Fibroblast of skin of back (primary cell): ENCODE measurements at regions not wholly inside any gene's neighbourhood (a gene's known extent, or its start where the extent isn't known, plus 50 kb on each side); places are given as distances from the start of the nearest gene placed in this dataset.

Experiments
- DNase-seq: peaks from one replicate; pipeline ENCODE4 v3.0.0-alpha.2; 2013

DNA sequence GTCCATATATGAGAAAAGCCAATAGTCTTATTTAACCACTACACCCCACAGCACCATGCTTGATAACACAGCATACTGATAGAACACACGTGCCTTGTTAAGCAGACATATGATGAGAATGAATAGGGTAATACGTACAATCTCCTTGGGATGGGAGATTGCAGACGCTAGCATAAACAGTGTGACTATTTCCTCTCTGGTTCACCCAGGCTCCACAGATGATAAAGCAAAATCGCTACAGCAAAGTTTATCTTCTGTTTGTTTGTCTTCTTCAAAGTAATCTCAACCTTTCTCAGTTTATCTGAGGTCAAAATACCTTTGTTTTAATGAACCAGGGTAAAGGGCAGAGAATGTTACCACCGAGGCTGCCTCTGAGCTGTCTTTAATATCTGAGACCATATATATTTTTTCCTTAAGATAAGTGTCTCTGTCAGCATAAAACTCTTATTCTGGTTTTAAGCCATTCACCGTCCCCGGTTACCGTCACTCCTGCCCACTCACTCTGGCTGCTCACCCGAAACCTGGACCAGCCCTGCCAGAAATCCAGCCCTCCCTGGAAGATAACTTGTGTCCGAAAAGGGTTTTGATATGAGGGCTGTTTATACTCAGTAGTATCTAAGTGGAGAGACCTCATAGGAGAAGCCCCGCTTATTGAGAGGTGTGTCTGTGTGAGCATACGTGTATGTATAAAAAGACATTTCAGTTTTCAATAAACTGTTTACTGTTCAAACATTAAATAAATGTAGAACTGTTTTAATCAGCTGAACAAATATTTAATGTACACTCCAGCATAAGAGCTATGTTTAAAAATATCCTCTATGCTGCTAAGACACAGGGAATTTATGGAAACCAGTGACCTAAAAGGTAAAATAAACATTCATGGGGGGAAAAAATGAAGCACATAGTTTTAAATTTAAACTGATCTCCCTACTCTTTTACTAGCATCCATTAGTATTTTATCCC, 465.4 kb downstream of the RASEF start:
- DNase-seq: no peak

DNA sequence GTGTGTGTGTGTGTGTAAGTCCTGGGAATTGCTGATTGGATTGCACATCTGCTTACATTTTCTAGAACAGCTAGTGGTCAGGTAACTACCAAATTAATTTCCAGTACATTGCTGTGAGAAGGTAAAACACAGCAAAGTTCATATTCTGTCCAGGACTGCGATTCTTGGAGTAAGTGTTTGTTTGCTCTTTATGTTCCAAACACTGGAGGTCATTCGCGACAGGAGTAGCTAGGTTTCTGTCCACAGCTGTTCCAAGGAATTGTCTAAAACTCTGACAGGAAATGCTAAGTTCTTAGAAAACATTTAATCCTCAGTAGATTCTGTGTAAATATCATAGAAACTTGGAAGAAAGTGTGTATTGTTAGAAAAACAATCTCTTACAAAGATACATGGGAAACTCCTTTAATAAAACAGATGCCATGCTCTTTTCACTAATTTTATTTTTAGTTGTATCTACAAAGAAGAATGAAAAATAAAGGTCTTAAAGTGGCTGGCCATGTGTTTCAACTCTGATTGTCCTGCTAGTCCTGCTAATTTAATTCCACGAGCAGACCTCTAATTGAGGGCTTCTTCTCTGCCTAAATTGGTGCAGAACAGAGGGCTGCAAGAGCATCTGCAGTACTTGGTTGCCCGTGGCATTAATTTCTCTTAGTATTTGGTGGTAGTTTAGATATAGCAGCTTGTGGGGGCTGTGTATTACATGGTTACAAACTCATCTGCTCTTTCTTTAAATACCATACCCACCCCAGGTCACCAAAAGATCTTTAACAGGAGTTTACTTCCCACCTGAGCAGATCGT, 464.5 kb downstream of the RASEF start:
- DNase-seq: no peak

DNA sequence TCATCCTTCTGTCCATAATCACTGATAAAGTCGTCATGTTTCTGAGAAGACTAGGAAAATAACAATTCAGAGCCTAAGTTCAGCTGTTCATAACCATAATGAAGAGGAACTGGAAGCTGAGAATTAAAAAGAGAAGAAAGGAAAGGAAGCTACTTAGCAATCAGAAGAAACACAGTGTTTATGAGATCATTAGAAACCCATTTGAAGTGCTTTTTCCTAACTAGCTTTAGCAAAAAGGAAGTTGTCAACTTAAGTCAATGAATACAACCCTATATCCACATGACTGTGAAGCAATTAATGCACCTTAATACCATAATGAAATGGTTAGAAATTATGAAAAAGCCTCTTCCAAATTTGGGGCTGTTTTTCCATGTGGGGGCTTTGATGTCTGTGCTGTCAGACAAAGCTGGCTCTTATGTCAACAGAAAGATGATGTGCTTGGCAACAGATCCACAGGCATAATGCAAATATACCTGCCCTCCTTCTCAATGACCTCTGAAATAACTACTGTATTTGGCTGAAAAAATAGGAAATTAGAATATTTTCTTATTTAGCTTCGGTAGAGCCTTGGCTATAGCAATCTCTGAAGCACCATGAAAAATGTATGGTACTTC, 463.5 kb downstream of the RASEF start:
- DNase-seq: no peak

DNA sequence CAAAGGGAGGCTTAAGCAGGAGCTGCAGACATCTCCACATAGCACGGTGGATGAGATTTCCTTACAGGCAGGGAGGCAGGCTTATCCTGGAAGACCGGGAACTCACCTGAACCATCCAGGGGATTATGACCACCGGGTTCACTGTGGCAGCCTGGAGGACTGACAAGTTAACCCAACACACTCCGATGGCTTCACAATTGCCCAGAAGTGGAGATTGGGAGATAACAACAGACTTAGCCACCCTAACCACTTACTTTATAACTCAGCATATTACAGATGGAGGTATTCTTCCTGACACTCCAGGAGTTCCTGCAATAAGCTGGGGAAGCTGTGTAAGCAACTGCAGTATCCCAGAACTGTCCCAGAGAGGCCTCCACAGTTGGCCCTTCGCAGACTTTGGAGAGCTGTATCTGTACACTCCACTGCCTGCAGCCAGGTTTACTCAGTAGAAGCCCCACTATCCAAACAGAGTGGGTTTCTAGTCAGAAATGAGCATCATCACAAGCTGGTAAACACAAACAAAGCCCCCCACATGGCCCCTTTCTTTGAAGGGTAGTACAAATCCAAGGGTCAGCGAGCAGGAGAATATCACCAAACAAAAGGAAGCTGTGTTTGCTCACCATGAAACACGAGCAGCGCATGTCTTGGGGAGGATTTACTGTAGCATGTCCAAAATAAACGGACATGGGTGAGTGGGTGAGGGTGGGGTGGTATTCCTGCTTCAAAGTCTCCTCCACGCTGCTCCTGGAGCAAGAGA, 462.2 kb downstream of the RASEF start:
- no peak for DNase-seq

DNA sequence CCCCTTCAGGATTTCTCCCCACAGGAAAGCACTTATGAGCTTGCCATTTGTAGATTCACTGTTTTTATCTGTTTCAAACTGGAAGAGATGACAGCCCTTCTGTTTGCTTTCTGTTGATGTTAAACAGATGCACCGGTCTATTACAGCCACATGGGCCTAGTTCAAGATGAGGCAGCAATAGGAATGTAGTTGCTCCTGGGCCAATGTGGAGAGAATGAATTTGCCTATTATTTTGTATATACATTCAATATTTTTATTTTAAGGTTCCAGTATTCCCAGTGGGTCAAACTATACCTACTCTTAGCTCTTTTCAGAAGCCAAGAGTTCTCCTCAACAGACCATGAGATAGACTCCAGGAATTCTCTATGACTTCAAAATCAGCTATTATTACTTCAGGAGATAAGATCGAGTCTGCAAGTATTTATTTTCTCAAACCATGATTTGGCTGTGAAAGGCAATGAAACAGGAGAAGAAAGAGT, 461.6 kb downstream of the RASEF start:
- peak; percentile 9 for DNase-seq

DNA sequence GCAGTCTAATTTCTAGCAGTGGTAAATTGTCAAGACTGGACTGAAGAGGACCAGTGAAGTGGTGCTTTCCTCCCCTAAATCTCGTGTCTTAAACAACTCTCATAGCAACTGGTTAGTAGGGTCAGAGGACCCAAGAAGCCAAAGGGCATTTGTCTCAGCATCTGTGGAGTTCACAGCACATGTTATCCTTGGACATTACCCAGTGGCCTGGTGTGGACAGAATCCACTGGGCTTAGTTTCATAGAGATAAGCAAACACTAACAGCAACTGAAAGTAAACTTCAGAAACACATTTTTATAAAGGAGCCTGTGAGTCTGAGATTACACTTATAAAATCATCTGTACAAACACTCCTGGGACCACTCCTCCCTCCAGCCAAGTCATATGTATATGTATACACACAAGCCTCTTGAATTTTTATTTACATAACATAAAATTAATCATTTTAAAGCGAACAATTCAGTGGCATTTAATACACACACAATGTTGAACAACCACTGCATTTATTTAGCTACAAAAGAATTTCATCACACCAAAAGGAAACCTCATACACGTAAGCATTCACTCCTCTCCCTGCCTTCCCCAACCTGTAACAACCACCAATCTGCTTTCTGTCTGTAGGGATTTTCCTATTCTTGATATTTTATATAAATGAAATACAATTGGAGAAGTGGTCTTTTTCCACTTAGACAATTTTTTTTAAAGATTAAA, 457.8 kb downstream of the RASEF start:
- DNase-seq: no peak

DNA sequence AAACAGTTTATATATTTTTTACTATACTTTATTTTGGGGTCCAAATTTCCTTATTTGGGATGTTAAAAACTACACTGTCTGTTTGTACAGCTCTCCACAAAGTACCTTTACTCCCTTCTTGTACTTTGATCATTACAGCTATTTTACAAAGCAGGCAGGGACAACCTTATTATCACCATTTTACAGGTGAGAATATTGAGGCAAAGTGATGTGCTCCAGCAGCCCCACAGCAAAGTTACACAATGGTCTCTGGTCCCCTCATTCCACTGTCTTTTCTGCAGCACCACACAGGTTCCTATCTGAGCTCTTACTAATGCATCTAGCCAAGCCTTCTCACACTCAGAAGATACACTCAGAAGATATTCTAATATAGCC, 457.3 kb downstream of the RASEF start:
- no peak for DNase-seq

DNA sequence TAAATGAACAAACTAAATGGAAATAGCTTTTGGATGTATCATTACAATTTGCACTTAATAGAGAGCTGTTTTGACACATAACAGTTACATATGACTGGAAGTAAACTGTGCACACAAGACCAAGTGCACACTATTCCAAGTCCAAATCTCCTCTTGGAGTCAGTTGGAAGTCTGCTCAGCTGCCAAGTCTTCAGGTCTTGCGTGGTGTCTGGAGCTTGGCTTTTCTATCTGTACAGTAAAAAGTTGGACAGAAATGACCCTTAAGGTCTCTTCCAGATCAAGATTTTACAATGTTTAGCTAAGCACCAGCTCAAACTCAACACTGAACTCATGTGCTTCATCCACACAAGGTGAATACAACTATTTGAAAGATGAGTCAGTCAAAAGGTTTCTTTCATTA, 456.9 kb downstream of the RASEF start:
- DNase-seq: no peak

DNA sequence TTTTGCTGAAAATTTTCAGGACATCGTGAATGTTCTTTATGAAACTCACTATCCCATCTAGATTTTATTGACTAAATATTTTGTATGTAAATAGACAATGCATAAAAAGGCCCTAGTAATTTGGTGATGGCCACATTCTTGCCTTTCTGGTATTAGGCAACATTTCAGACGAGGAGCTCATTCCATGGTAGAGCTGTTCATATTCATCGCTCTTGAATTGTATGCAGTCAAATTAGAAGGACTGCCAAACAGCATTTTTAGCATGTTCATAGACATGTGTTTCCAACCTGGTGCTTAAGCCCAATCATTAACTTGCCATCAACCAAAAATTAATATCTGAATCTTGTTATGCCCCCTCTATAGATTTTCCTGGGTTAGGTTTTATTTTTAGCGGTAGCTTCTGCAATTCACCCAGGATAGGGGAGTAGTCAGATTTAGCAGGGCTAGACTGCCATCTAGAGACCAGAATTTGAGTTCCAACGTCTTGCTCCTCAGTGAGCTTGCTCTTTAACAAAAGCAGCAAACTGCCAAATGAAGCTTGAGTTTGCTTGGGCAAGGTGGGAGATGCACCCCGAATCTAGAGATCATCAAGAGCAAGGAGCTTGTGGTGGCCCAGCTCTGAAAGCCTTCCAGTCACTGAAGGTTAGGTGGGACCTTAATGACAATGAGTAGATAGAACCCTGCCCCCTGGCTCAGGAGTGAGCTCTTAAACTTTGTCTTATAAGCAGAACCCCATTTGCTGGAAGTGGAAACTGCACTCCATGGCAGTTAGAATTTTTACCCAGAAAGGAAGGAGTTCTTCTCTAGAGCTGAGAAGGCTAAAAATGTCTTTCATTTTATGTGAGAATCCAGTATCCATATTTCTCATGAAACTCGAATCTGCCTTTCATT, 456.2 kb downstream of the RASEF start:
- DNase-seq: peak; percentile 65

DNA sequence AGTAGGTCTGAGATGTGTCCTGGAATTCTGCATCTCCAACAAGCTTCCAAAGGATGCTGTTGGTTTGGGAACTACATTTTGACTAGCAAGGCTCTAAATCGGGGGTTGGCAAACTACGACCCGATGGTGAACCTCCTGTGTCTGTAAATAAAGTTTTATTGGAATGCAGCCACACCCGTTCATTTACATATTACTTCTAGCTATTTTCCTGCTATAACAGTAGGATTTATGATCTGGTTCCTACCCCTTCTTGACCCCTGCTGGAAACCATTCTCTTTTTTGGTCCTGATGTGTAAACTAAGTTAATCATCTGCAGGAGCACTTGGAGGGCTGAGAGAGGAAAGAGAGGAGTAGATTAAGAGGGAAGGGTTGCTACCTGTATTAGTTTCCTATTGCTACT, 454.5 kb downstream of the RASEF start:
- no peak for DNase-seq

DNA sequence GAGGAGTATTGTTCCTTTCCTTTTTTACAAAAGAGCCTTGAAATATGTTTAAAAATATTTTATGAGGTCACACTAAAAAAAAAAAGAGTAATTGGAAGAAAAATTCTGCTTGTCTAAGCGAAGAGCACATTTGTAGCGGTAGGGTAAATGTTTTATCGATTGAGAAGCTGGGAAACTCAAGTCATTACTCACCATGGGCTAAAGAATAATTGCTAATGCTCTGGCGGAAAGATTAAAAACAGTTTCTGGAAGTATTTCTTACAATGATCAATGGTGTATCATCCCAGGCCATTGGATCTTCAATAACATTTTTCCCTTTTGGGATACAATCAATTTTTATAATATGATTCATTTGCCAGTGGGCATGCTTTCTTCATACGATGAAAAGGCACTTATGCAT, 450.0 kb downstream of the RASEF start:
- no peak for DNase-seq

DNA sequence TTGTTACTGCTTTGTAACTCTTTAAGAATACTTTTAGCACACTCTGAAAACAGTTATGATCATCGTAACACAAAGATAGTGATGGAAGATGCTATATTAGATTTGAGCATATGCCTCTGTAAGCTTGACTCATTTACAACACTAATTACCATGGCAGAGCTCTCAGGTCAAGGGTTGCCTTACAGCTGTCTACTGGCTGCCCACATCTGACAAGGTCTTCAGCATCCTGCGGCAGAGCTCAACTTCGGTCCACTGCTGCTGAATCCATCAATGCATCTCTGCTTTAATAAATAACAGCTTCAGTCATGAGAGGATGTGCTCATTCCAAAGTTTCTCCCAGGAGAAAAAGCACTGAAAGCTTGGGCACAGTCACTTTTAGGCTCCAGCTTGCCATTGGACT, 449.4 kb downstream of the RASEF start:
- DNase-seq: no peak

DNA sequence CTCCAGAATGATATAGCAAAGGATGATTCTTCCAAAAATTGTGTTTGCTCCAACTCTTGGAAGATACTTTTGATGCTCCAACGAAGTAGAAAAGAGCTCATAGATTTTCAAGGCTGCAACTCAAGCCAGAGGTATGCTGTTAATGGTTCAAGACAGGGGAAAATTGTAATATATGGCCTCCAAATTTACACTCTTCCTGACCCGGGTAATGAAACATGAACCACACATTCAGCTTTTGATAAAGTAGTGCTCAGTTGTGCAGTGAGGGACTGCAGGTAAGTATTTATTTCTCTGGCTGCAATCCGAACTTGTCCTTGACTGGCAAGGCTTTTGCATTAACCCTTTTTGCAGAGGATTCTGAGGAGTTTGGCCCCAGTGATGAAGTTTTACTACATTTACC, 446.4 kb downstream of the RASEF start:
- DNase-seq: no peak

DNA sequence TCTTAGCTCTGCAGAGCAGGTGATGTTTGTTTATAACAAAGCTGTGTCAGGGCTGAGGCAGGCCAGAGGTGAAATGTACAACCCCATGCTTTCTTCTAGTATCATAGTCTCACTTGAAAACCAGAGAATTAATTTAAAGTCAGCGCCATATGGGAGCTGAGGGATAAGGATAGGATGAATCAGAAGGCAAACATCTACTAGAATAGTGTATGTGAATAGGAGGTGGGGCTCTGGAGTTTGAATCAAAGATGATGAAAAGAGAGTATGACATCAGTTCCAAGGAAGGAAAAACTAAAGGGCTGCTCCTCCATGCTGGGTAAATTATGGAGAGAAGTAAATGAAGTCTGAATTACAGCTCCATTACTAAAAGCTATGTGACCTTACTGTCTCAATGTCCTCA, 441.5 kb downstream of the RASEF start:
- peak; percentile 21 for DNase-seq

DNA sequence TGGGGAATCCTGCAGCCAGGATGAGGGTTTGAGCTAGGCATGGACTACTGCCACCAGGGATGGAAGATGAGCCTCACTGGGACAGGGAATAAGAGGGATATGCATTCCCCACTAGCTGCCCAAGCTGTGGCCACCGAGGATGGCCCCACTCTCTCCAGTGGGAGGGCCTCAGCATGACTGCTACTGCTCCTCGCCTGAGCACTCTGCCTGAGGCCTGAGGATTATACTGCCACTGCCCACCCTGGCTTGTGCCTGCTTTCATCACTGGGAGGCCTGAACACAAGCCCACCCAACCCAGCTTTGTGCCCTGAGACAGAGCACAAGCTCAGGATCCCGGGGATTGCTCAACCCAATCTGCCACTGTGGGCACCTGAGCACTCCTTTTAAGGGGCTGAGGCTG, 425.6 kb downstream of the RASEF start:
- DNase-seq: no peak

DNA sequence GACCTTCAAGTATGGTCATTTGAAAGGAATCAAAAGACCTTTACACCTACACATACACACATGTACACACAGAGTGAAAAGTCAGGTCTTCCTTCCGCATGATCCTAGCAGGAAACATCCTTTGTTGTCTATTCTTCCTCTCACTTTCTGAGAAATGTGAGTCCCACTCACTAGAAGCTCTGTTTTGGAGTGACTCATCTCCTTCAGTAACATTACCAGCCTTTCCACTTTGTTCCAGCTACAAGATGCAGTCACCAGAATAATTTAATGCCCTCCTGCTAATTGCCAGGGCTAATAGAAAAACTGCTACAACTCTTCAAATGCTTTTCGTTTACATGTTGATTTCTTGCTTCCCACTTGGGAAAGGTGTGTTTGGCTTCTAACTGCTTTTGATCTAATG, 417.3 kb downstream of the RASEF start:
- no peak for DNase-seq

DNA sequence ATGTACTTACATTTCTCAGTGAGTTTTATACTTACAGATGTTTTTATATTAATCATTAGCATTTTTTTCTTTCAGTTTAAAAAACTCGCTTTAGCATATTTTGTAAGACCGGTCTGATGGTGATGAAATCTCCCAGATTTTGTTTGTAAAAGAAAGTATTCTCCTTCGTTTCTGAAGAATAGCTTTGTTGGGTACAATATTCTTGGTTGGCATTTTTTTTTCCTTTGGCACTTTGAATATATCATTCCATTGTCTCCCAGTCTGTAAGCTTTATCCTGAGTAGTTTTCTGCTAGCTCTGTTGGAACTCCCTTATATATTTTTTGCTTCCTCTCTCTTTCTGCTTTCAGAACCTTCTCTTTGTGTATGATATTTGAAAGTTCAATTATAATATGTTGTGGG, 412.6 kb downstream of the RASEF start:
- DNase-seq: no peak

DNA sequence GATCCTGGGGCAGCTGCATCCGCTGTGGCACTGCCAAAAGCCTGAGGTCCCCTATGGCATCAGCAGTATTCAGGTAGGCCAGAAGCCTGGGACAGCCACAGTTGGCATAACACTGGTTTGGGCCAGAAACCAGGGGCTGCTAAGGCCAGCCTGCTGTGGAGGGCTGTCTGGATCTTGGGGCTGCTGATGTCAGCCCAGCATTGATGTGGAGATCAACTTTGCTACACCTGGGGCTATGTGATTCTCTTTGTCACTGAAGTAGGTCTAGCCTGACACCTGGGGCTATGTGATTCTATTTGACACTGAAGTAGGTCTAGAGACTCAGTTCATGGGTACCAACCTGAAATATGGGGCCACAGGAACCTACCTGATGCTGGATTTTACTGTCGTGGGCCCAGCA, 411.5 kb downstream of the RASEF start:
- no peak for DNase-seq

DNA sequence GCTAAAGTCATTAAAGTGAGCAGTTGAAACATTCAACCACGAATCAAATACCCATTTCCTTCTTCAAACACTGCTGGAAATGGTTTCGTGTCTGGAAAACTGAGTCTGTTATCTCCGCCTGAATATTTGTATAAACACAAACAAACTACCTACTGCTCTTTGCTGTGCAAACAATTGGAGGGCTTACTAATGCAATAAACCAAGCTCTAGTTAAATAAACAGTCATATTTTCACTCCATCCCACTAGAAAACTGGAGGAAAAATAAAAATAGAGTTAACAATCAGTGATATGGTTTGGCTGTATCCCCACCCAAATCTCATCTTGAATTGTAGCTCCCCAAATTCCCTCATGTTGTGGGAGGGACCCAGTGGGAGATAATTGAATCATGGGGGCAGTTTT, 397.6 kb downstream of the RASEF start:
- no peak for DNase-seq

DNA sequence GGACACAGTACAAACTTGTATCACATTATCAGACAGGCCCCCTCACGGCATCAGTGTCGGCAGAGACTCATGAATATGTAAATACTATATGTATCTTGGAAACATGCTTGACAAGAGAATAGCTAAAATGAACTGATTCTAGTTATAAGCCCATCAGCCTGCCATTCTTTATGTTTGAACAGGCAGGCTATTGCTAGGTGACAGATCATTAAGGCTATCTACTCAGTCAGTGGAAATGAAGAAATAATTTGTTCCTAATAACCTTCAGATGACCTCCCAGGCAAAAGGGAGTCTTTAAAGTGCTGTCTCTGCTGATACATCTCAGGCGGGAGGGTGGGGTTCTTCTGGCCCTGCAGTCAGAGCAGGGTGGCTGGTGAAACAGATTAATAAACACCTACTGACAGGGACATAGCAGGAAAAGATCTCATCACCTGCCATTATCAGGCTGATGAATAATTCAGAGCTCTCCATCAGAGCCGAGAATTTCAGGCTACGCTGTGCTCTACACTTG, 394.2 kb downstream of the RASEF start:
- DNase-seq: no peak

DNA sequence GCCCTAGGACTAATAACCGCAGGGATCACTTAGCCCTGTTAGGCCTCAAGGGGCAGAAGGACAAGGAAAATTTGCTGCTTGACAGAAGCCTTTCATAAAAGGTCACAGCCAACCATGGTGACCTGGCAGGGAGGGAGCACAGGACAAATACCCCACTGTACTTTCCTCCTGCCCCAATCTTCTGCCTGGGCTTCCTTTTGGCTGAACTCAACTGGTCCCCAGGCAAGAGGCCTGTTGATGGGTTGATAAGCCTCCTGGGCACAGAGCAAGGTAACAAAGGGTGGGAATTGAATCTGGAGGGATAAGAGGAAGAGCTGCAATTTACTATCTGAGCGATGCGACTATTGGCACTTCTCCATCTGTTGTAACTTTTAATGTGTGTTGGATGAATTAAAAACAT, 392.9 kb downstream of the RASEF start:
- no peak for DNase-seq
